ENCODE measurements at regions not wholly inside any gene's neighbourhood (a gene's known extent, or its start where the extent isn't known, plus 50 kb on each side); places are given as distances from the start of the nearest gene placed in this dataset.
"Not testable (repeated sequence)": the region's sequence is repeated elsewhere in the genome, so short reads cannot be mapped to it uniquely, and the experiment has no call there.

DNA sequence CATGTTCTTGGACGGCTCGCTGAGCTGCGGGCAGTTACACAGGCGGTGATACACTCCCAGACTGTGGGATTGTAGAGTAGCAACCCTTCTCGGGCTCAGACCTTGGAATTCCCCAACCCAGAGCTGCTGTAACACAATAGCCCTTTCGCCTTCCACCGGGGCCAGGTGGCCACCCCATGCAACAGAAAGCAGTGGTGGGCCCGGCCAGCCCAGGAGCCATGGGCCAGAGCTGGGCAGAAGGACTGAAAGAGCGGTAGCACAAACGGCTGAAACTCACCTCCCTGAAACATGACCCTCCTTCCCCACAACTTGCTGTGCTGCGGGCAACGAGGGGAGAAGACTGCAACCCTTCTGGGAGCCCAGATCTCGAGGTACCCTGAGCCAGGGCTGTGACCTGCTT lies 429.0 kb downstream of the SLITRK1 start:
- DNase-seq: no peak

GRCh38 chr13:83452292-83452950 lies 429.9 kb downstream of the SLITRK1 start:
- no peak for DNase-seq

GRCh38 chr13:83450591-83450990 lies 431.7 kb downstream of the SLITRK1 start:
- DNase-seq: no peak

DNA sequence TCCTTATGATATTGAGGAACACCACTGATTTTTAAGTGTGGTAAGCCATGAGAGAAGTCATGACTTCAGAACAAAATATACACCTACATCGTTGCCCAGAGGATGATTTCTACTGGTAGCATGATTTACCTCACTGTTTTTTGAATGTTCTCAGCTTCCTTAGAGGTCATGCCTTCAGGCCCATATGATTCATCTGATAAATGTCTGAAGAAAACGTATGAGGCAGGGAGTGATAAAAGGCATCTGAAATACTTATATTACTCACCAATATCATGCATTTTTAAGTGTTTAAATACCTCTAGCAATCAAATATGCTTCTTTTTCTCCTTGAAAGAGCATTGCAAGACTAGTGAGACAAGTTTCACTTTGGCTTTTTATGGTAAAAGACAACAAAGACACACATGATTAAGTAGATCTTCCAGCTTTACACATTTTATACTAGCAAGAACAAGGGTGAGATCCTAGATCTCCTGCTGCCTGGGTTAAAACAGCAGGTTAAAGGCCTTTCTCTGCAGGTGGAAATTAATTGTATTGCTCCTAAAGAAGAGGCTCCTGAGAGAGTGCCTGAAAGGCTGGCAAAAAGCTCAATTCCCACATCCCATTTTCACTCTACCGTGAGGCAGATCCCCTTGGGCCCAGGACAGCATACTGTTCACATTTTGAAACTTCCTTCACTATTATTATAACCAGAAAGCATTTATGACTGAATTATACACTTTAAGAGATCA lies 432.4 kb downstream of the SLITRK1 start:
- DNase-seq: no peak

- no peak for DNase-seq
Measured at GRCh38 chr13:83440465-83440864, 441.8 kb downstream of the SLITRK1 start.

- not testable (repeated sequence) for DNase-seq
Measured at GRCh38 chr13:83439464-83439863, 442.8 kb downstream of the SLITRK1 start.

DNA sequence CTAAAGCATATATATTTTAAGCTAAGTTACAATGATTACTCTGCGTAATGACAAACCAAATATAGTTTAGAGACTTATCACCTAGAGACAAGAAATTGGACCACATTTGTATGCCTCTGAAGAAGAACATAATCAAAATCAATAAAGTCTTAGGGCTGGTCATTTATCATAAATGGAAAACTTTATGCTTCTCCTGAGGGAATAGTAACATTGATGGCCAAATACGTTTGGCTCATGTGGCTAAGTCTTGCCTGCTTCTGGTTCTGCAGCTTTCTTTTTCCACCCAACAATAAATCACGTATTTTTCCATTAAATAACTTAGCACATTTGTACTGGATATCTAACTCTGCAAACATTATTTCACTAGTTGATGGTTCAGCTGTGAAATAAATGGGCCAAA lies 458.4 kb downstream of the SLITRK1 start:
- DNase-seq: no peak

DNA sequence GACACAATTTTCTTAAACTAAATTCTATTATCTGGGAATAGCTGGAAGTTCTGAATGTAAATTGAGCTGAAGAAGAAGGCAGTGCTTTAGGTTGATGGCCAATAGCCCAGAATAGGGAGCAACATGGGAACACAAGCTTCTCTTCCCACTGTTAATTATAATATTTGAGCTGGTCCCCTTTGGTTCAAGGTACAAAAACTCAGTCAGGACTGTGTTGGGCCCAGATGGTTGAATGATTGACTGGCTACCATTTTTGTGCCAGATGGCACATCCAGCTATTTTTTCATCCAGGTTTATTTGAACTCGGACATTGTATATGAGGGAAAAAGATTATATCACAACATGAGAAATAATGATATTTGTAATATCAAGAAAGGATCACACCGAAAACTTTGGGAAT lies 458.9 kb downstream of the SLITRK1 start:
- no peak for DNase-seq

DNA sequence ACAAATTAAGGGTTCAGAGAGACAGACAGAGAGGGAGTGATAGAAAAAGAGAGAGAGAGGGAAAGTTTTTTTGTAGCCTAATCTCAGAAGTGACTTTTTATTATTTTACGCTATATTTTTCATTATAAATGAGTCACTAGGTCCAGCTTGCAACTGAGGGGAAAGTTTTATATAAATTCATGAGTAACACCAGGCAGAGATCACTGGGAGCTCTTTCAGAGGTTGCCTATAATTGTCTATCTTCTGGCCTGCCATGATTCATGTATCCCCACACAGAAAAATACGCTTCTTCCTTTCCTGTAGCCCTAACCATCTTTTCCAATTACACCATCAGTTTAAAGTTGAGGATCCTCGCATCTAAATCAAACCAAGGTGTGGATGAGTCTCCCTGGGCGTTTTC lies 467.9 kb downstream of the SLITRK1 start:
- DNase-seq: no peak

DNA sequence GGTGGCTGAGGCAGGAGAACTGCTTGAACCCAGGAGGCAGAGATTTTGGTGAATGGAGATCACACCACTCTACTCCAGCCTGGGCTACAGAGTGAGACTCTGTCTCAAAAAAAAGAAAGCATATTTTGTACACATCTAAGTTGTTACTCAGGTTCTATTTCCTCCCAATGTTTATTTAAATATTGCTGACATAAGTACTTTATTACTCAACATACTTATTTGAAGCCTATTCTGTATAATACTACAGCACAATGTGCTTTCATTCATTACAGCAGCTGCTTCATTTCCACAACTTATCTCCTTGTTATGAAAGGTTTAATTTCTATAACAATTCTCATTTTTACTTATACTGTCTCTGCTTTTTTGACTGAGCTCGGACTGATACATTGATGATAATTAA lies 495.7 kb downstream of the SLITRK1 start:
- DNase-seq: no peak

DNA sequence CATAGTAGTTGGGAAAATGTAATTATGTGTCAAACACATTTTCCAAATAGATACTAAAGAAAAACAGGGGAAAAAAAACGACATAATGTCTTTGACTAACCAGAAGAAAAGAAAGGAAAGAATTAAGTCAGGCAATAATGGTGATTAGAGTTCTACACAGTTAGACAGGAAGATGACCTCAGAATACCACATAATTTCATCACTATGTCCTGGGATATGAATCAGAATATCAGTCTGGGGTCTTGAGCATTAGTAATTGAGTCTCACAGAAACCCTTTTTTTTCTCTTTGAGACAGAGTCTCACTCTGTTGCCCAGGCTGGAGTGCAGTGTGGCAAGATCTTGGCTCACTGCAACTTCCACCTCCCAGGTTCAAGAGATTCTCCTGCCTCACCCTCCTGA lies 503.4 kb downstream of the SLITRK1 start:
- DNase-seq: no peak

DNA sequence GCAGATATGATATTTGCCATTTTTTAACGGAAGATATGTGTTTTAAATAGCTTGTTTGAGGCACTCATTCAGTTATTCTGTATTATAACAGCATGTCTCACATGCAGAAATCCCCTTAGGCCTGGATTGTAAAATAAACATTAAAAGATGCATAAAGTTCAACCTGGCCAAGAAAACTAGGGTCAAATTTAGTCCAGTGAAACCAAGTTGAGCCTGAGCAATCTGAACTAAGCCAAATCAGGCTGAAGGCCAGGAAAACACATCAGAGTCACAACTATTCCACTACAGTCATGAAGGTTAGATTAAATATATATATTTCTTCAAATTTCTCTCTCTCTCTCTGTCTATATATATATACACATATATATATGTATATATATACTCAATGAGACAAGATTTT lies 504.8 kb downstream of the SLITRK1 start:
- no peak for DNase-seq

- no peak for DNase-seq
Measured at GRCh38 chr13:83372786-83373185, 509.5 kb downstream of the SLITRK1 start.

DNA sequence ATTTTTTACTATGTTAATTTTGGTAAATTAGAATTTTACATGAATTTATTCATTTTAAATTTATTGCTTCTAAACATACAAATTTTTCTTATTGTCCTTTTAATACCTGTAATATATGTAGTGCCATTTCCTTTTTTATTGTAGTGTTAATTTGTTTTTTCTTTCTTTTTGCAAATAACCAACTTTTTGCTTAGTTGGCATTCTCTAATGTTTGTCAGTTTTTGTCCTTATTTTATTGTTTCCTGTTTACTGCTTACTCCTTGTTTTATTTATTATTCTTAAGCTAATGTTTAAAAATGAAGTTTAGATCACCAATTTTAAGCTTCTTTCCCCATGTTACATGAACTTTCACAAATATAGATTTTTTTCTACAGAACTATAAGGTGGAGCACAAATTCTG lies 516.6 kb downstream of the SLITRK1 start:
- no peak for DNase-seq

DNA sequence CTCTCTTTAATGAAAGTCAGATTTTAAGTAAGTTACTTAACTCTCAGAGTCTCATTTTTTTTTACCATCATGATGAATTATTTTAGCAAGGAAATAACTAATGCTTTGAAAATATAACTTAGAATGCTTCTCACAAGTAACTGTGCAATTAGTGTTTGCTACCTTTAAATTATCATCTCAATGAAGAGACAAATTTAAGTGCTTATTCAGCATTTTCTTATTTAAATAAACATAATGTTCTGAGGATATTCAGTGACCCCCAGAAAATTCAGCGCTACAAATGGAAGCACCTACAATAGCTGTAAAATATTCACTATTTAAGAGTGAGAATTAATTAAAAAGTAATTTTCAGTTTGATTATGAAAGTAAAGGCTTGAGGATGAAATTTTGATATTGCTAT lies 527.2 kb downstream of the SLITRK1 start:
- no peak for DNase-seq

- DNase-seq: no peak
Measured at GRCh38 chr13:83352391-83352790, 529.9 kb downstream of the SLITRK1 start.

DNA sequence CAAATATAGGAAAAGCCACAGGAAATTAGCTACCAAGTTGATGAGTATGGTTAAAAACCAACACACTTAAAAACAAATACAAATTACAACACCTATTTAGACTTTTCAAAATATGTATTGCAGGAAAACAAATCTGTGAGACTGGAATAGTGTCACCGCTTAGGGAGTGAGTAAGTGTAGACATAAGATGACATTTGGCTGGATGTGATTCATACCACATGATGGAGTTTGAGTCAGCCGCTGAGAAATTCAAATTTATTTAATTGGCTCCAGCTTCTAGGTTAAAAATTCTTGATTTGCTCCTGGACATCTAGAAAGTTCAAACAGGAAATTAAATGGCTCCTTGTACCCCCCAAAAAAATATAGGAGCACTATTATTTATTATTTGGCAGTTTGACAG lies 531.7 kb downstream of the SLITRK1 start:
- DNase-seq: no peak

- DNase-seq: no peak
Measured at GRCh38 chr13:83344518-83344917, 537.8 kb downstream of the SLITRK1 start.

DNA sequence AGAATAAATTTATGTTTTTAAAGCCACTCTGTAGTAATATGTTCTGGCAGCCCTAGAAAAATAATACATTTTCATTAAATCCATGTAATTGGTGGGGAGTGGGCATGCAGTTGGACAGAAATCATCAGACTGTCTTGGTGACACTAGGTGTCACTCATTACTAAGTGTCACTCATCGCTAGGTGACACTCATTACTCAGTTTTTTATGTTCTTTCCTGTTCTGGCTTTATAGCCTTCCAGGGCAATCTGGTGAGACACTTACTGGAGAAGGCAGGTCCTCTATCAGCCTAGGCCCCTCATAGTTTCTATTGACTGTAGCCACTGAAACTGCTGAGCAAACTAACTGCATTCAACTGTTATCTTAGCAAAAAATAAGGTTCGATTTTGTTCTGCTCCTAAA lies 542.1 kb downstream of the SLITRK1 start:
- DNase-seq: no peak

- DNase-seq: no peak
Measured at GRCh38 chr13:83333614-83334388, 548.5 kb downstream of the SLITRK1 start.

DNA sequence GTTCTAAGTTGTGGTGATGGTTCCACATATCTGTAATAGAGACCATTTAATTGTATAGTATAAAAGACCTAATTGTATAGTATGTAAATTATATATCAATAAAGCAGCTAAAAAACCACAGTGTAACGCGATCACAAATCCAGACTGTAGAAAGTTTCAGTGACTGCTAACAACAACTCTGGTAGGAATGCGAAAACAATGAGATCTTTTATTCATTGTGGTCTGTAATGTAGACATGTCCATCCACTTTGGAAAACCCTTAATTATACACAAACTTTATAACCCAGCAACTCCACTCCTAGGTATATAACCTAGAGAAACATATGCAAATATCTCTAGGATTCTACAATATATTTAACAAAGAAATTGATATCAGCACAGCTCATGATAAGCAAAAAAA lies 549.5 kb downstream of the SLITRK1 start:
- DNase-seq: no peak

GRCh38 chr13:83327091-83327490 lies 555.2 kb downstream of the SLITRK1 start:
- DNase-seq: no peak

GRCh38 chr13:83325125-83325853 lies 557.0 kb downstream of the SLITRK1 start:
- no peak for DNase-seq

Measured in activated gamma-delta T cell treated with Interleukin-2 at 50 U/mL for 16 hours (primary cell).